Mononuclear cell (primary cell): ENCODE measurements at regions not wholly inside any gene's neighbourhood (a gene's known extent, or its start where the extent isn't known, plus 50 kb on each side); places are given as distances from the start of the nearest gene placed in this dataset.

ENCODE experiments used
- H3K27me3 ChIP-seq: 2 replicates; pipeline ENCODE4 v1.6.0; 2011; ENCODE audit warnings: low read length, control low read depth; ENCODE audit not compliant: insufficient read depth
- H3K4me1 ChIP-seq: 2 replicates; pipeline ENCODE4 v1.5.1; 2011; ENCODE audit warnings: mild to moderate bottlenecking, low read length, control low read depth; ENCODE audit not compliant: insufficient read depth
- H3K4me3 ChIP-seq: 2 replicates; pipeline ENCODE4 v1.5.1; 2011; ENCODE audit warnings: mild to moderate bottlenecking, low read length, moderate library complexity
- H3K9me3 ChIP-seq: 2 replicates; pipeline ENCODE4 v1.5.1; 2011; ENCODE audit warnings: low read depth, mild to moderate bottlenecking, control low read depth, low read length

DNA sequence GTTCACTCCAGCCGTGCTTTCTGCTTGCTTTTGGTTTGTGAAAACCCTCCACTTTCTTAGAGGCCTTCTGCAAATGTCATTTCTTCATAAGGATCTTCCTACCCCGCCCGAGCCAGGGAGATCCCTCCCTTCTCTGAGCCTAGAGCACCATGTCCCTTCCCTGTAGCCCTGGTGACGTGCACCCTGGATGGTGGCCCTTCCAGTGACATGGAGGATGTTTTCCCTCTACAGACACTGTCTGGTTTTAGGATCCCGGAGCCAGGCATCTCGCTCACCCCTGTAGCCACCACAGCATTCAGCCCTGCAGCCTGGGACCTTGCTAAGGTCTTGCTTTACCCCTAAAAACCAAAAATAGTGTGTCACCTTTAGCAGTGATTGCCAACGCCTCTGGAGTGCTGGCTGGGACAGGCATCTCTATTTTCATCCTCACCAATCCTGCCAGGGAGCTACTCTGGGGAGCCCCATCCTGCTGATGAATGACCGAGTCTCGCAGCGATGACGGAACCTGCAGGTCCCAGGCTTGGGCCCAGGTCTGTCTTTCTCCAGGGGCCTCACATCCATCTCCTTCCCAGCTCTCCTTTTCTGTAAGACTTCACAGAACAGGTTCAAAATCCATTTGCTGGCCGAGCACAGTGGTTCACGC, 394.1 kb upstream of the TNRC6C start:
- Histone ChIP-seq H3K27me3 (no peaks in the 10 kb centered on the region), H3K9me3 (no peaks in the 10 kb centered on the region), H3K4me3 (no peak overlapping the region), H3K4me1 (no peaks in the 10 kb centered on the region)

DNA sequence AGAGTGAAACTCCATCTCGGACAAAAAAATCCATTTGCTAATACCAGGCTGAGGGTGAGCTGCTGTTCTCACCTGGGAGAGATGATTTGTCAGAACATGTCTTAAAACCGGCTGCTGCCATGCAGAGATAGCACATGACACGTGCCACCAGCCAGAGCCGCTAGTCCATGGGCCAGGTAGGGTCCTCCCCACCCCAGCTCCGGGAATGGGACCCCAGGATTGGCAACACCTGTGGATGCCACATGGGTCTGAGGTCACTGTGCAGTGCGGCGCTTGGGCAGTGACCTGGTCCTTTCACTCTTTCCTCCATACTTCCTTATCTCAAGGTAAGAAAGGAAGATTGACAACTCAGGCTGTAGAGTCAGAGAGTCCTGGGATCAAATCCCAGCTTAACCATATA, 393.3 kb upstream of the TNRC6C start:
- Histone ChIP-seq H3K4me1 (no peaks in the 10 kb centered on the region), H3K27me3 (no peaks in the 10 kb centered on the region), H3K9me3 (no peaks in the 10 kb centered on the region), H3K4me3 (no peak overlapping the region)

DNA sequence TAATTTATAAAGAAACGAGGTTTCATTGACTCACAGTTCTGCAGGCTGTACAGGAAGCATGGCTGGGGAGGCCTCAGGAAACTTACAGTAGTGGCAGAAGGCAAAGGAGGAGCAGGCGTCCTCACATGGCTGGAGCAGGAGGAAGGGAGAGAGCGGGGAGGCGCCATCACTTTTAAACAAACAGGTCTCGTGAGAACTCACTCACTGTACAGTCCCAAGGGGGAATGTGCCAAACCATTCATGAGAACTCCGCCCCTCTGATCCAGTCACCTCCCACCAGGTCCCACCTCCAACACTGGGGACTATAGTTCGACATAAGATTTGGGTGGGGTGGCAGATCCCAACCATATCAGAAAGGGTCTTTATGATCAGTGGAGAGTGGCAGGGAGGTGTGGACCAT, 392.4 kb upstream of the TNRC6C start:
- H3K4me1 ChIP-seq: peaks cover 3% of the 10 kb centered on the region
- H3K27me3 ChIP-seq: no peaks in the 10 kb centered on the region
- no peaks in the 10 kb centered on the region for H3K9me3 ChIP-seq
- no peak overlapping the region for H3K4me3 ChIP-seq

DNA sequence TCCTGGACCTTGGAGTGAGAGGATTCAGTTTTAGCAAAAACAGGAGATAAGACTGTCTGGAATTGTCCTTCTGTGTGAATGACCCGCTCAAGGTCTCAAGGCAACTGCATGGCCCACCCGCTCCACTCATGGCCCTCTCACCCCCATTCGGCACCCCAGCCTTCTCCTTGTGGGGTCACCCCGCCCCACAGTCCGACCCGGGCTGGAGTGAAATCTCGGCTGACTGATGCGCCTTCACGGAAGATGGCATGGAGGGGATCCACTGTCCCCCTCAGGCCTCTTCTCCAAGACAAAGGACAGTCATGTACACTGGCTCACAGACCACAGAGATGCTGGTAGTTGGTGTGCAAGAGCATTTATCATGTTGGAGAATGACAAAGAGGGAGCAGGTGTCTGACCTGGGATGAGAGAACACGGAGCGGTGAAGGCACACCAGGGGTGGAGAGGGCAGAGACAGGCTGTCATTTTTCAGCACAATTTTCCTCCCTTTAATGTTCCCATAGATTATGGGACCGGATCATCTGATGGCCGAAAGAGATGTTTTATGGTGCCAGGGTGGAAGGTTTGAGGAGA, 391.9 kb upstream of the TNRC6C start:
- Histone ChIP-seq H3K4me3 (no peak overlapping the region), H3K27me3 (peaks cover 2% of the 10 kb centered on the region), H3K4me1 (peaks cover 8% of the 10 kb centered on the region), H3K9me3 (no peaks in the 10 kb centered on the region)

DNA sequence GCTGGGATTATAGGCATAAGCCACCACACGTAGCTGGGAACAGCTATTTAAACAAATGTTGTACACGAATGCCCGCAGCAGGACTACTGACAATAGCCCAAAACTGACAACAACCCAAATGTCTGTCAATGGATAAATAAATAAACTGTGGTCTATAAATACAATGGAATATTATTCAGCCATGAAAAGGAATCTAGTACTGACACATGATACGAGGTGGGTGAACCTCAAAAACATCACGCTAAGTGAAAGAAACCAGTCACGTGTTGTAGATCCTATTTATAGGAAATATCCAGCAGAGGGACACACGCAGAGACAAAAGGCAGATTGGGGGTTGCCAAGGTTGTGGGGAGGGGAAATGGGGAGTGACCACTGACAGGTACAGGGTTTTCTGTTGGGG, 390.0 kb upstream of the TNRC6C start:
- Histone ChIP-seq H3K27me3 (peaks cover 10% of the 10 kb centered on the region), H3K4me3 (no peak overlapping the region), H3K4me1 (peaks cover 14% of the 10 kb centered on the region), H3K9me3 (no peaks in the 10 kb centered on the region)

DNA sequence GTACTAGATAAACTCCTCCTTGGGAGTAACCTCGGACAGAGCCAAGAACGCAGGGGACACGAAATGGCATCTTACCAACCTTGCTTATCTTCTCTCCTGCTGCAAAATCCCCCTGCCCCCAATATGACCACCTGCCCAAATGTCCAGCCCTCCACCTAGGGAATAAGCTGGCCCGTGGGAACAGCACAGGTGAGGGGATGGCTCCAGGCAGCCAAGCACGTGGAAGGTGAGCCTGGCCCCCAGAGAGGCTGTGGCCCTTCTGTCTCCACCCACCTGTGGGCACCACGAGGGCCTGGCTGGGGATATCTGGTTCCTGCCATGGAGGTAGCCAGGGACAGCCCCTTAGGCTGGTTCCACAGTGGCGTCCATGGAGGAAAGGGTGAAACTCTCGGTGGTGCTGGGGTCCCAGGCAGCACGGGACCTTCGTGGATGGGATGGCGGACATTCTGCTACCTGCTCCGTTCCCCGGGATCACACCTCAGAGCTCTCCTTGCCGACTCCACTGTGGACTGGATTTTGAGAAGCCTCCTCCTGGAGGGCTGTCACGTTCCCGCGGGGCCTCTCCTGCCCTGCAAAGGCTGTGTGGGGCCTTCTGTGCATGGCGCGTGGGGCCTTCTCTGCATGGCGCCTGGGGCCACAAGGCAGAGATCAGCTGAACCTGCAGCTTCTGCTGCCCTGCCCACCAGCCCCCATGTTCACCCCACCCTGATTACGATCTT, 388.5 kb upstream of the TNRC6C start:
- H3K4me1 ChIP-seq: peaks cover 14% of the 10 kb centered on the region
- H3K9me3 ChIP-seq: no peaks in the 10 kb centered on the region
- peaks cover 10% of the 10 kb centered on the region for H3K27me3 ChIP-seq
- no peak overlapping the region for H3K4me3 ChIP-seq

DNA sequence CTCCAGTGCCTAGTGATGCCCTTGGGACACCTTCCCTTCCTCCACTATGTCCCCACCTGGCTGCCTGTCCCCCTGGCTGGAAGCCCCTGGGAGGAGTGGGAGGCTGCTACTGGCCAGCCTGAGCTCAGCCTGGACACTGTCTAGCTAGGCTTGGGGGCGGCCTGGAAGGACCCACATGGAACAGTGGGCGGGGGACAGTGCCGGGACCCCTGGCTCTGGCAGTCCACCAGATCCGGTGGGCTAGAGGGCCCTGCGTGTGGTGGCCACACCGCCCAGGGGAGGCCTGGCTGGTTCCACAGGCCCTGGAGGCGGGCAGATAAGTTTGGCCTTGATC, 388.0 kb upstream of the TNRC6C start:
- Histone ChIP-seq H3K9me3 (no peaks in the 10 kb centered on the region), H3K27me3 (peaks cover 10% of the 10 kb centered on the region), H3K4me3 (no peak overlapping the region), H3K4me1 (peaks cover 14% of the 10 kb centered on the region)

DNA sequence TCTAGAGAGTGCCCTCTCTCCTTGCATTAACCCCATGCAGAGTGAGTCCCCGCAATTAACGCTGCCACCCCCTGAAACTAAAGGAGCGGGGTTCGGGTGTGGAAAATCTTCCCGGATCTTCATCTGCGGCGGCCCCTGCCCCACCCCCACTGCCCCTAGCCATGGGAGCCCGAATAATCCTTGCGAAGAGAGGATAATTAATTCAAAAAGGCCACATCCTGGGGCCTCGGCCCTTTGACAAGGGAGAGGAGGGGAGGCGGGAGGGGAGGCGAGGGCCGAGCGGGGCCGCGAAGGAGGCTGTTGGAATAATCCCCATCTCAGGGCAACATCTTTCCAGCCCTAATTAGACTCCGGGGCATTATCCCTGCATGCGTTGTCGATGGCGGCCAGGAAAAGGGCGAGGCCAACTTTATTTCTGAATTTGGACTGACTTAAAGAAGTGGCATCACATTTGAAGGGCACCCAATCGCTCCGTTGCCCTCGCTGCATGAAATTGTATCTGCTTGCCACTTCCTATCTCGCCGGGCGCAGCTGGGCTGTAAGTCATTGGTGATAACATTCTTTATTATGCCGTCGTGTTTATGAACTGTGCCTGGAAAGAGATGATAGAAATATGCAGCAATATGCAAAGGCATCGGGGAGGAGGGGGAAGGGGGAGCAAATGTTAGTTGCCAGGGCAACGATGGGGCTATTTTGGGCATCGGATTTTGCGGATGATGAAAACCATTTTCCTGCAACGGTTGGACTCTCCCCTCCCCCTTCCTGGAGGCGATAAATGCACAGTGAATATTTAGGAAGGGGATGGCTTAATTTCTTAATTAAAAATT, 387.1 kb upstream of the TNRC6C start:
- no peak overlapping the region for H3K4me3 ChIP-seq
- peaks cover 10% of the 10 kb centered on the region for H3K27me3 ChIP-seq
- no peaks in the 10 kb centered on the region for H3K9me3 ChIP-seq
- H3K4me1 ChIP-seq: peaks cover 14% of the 10 kb centered on the region

DNA sequence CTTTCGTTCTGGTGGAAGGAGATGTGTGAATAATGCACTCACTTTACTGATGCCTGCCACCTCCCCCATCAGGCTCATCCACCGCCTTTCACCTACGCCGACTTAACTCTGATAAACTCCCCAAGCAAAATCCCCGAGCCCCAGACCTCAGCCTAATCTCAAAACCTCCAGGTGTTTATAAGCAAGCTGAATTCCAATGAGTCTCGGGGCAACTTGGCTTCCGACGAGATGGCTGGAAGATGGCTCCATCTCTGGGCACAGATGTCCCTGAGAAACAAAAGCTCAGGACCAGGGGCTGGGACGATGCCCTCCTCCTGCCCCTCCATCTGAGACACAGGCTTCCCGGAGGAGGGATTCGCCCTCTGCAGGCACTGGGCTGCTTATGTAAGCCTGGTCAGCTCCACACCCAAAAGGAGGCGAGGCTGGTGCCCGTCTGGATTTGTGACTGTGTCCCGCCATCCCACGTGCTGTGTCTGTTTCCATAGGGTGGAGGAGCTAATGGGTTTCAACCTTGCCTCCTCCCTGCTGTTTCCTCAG, 386.4 kb upstream of the TNRC6C start:
- H3K4me1 ChIP-seq: peaks cover 14% of the 10 kb centered on the region
- peaks cover 10% of the 10 kb centered on the region for H3K27me3 ChIP-seq
- H3K9me3 ChIP-seq: no peaks in the 10 kb centered on the region
- H3K4me3 ChIP-seq: no peak overlapping the region

DNA sequence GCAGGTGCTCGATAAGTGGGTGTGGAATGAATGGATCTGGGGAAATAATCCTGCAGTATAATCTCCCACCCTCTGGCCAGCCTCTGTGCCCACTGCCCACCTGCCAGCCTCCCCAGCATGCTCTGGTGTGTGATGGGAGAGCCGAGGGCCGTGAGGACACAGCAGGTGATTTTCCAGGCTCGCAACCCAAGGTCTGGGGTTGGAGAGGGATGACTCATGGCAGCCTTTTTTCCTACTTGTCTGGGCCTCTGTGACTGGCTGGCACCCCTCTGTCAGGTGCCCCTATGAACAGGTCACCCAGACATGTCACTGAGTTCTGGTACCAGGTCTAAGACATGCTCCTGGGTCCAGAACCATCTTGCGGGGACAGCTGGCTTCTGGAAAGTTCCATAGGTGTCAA, 385.7 kb upstream of the TNRC6C start:
- Histone ChIP-seq H3K9me3 (no peaks in the 10 kb centered on the region), H3K27me3 (peaks cover 10% of the 10 kb centered on the region), H3K4me3 (no peak overlapping the region)

DNA sequence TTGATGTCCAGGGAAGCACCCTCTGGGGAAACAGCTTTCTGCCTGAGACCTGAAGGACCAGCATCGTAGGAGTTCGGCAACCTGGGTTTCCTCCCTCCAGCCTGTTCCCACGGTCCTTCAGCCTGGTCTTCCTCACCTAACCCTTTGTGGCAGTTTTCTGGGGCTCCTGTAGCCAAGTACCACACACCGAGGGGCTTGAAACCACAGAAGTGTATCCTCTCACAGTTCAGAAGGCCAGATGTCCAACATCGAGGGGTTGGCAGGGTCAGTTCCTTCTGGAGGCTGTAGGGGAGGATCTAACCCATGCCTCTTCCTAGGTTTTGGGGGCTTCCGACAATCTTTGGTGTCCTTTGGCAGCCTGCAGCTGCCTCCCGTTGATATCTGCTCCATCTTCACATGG, 381.0 kb upstream of the TNRC6C start:
- H3K27me3 ChIP-seq: no peaks in the 10 kb centered on the region
- H3K4me1 ChIP-seq: peaks cover 18% of the 10 kb centered on the region
- H3K4me3 ChIP-seq: no peak overlapping the region
- H3K9me3 ChIP-seq: no peaks in the 10 kb centered on the region

More for the DNA sequence above, 385.7 kb upstream of the TNRC6C start:
- H3K4me1 ChIP-seq: peaks cover 14% of the 10 kb centered on the region

DNA sequence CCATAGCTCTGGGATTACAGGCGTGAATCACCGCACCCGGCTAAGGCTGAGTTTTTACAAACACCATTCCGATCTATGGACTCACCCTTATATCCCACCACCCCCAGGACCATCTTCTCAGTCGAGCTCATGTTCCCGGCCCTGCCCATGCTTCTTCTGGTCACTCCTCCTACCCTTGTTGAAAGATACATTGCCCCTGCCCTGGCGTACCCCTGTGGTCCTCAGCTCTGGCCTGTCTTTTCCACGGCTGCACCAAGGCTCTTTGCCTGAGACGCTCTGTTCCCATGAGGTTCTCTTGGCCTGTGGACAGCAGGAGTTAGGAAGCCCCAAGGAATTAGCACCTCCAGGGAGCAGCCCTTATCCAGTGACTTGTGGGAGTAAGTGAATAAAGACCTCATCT, 379.4 kb upstream of the TNRC6C start:
- H3K4me3 ChIP-seq: no peak overlapping the region
- peaks cover 18% of the 10 kb centered on the region for H3K4me1 ChIP-seq
- no peaks in the 10 kb centered on the region for H3K9me3 ChIP-seq
- H3K27me3 ChIP-seq: no peaks in the 10 kb centered on the region

DNA sequence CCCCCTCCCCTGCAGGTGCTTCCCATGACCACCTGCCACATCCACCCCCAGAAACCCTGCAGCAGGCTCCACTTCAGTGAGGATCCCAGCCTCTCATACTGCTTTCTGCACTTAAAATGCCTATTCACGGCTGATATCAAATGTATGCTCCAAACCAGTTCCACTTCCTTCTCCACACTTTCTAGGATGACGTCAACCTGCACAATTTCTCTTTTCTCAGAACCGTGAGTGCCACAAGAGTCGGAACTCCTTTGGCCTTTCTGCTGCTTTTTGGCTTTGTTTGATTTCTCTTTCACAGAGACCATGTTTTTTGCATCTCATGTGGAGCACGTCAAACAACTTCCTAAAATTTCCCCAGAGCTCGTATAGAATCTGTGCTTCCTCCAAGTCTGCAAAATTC, 378.8 kb upstream of the TNRC6C start:
- no peaks in the 10 kb centered on the region for H3K9me3 ChIP-seq
- H3K4me1 ChIP-seq: peaks cover 18% of the 10 kb centered on the region
- H3K27me3 ChIP-seq: no peaks in the 10 kb centered on the region
- H3K4me3 ChIP-seq: no peak overlapping the region

DNA sequence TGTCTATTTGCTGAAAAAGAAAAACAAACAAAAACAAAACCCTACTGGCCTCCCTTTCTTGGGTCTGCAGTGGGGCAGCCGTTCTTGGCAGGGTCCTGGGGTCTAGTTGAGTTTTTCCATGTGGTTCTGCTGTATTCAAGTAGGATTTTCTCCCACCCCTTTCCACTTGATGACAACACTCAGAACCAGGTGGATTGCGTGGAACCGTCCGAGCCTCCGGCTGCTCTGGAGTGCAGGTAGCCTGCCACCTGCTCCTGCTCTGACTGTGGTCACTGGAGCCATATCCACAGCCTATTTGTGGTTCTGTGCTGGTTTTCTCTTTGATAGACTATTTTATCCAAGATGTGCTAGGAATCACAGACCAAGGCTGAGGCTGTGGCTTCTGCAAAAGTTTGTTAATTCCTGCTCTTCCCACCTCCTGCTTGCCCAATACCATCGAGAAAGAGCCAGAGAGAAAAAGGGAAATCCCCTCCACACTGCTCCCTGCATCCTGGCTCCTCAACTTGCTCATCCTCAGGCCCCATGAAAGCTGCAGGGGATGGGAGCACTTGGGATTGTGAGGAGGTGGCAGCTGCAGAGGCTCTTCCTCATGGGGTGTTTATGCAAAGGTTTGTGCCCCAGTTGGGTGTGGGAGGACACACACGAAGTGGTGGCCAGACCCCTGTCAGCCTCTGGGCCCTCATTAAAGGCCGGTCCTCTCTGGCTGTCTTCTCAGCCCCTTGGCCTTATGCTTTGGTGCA, 377.8 kb upstream of the TNRC6C start:
- peaks cover 18% of the 10 kb centered on the region for H3K4me1 ChIP-seq
- no peak overlapping the region for H3K4me3 ChIP-seq
- no peaks in the 10 kb centered on the region for H3K27me3 ChIP-seq
- H3K9me3 ChIP-seq: no peaks in the 10 kb centered on the region
